IPS-15b (cell line): ENCODE measurements at regions not wholly inside any gene's neighbourhood (a gene's known extent, or its start where the extent isn't known, plus 50 kb on each side); places are given as distances from the start of the nearest gene placed in this dataset.

ENCODE experiments used
- H3K27me3 ChIP-seq: one replicate; pipeline ENCODE4 v1.6.1; 2013; ENCODE audit warnings: low read length; ENCODE audit not compliant: control insufficient read depth, insufficient read depth
- H3K36me3 ChIP-seq: one replicate; pipeline ENCODE4 v1.6.1; 2013; ENCODE audit warnings: low read length; ENCODE audit not compliant: control insufficient read depth, insufficient read depth
- H3K4me1 ChIP-seq: one replicate; pipeline ENCODE4 v1.6.1; 2013; ENCODE audit warnings: mild to moderate bottlenecking, low read length; ENCODE audit not compliant: control insufficient read depth, insufficient read depth
- H3K4me3 ChIP-seq: one replicate; pipeline ENCODE4 v1.5.1; 2013; ENCODE audit warnings: low read depth, low read length
- H3K9ac ChIP-seq: one replicate; pipeline ENCODE4 v1.6.1; 2013; ENCODE audit warnings: low read depth, mild to moderate bottlenecking, low read length
- H3K9me3 ChIP-seq: one replicate; pipeline ENCODE4 v1.6.1; 2013; ENCODE audit warnings: mild to moderate bottlenecking, low read length; ENCODE audit not compliant: control insufficient read depth, insufficient read depth

- Histone ChIP-seq H3K9ac (no peak overlapping the region), H3K4me1 (no peaks in the 10 kb centered on the region), H3K9me3 (no peaks in the 10 kb centered on the region), H3K36me3 (no peaks in the 10 kb centered on the region), H3K27me3 (no peaks in the 10 kb centered on the region), H3K4me3 (no peak overlapping the region)
Measured at GRCh38 chr2:4527416-4527815, 824.0 kb downstream of the DCDC2C start.

DNA sequence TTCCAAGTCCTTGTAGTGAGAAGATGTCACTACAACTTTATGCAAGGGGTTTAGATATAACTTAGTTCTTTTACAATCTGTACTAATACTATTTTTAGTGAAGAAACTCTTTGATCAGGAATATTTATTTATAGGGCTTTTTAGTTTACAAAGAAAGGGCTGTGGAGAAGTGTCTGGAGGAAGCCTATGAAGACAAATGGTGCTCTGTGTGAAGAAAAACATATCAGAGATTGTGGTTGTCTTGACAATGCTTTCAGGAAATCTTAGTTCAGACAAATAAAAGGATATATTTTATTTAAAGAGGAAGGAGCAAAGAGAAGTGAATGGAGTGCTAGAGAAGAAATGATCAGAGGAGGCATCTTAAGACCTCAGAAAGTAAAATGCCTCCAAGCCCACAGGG, 824.9 kb downstream of the DCDC2C start:
- Histone ChIP-seq H3K4me1 (no peaks in the 10 kb centered on the region), H3K9me3 (no peaks in the 10 kb centered on the region), H3K36me3 (no peaks in the 10 kb centered on the region), H3K4me3 (no peak overlapping the region), H3K9ac (no peak overlapping the region), H3K27me3 (no peaks in the 10 kb centered on the region)

DNA sequence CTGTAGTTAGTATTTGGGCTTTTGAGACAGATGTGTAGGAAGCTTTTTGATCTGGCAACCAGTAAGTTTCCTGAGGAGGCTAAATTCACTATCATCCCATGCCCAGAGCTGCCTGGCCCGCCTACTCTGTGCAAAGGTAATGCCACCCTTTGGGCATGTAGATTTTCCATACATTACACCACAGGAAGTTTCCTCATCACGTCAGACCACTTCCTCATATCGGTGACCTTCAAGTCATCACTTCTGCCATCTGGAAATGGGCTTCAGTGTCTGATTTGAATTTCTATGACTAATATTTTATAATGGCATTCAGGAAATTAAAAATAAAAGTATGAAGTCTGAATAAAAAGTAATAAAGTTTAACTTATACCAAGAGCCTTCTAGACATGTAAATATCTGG, 825.4 kb downstream of the DCDC2C start:
- H3K4me1 ChIP-seq = no peaks in the 10 kb centered on the region
- no peaks in the 10 kb centered on the region for H3K9me3 ChIP-seq
- H3K36me3 ChIP-seq = no peaks in the 10 kb centered on the region
- no peaks in the 10 kb centered on the region for H3K27me3 ChIP-seq
- no peak overlapping the region for H3K4me3 ChIP-seq
- H3K9ac ChIP-seq = no peak overlapping the region

DNA sequence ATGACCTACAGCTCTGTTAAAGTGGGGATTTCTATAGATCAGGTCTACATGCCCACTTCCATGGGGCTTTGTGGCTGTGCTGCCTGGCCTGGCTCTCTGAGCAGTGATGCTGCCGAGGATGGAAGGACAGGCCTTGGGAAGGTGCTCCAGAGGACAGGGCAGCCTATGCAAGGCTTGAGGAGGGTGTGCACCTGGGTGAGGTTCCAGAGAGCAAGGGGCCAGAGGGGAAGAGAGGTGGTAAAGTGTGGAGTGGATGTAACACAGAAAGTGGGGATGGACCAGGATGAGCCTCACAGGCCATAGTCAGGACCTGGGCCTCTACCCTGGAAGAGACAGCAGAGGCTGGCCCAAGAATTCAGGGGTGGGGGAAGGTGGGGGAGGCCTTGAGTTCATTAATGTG, 826.4 kb downstream of the DCDC2C start:
- Histone ChIP-seq H3K4me1 (no peaks in the 10 kb centered on the region), H3K27me3 (no peaks in the 10 kb centered on the region), H3K9me3 (no peaks in the 10 kb centered on the region), H3K36me3 (no peaks in the 10 kb centered on the region), H3K4me3 (no peak overlapping the region), H3K9ac (no peak overlapping the region)

GRCh38 chr2:4530231-4530630, 826.9 kb downstream of the DCDC2C start:
- H3K36me3 ChIP-seq = no peaks in the 10 kb centered on the region

GRCh38 chr2:4533806-4534205, 830.4 kb downstream of the DCDC2C start:
- Histone ChIP-seq H3K9ac (no peak overlapping the region), H3K4me1 (peaks cover 4% of the 10 kb centered on the region), H3K4me3 (no peak overlapping the region), H3K36me3 (no peaks in the 10 kb centered on the region), H3K9me3 (no peaks in the 10 kb centered on the region), H3K27me3 (no peaks in the 10 kb centered on the region)

More at GRCh38 chr2:4530231-4530630, 826.9 kb downstream of the DCDC2C start:
- H3K27me3 ChIP-seq = no peaks in the 10 kb centered on the region
- H3K9ac ChIP-seq = no peak overlapping the region
- H3K4me3 ChIP-seq = no peak overlapping the region
- no peaks in the 10 kb centered on the region for H3K4me1 ChIP-seq
- H3K9me3 ChIP-seq = no peaks in the 10 kb centered on the region

GRCh38 chr2:4539121-4539520, 835.7 kb downstream of the DCDC2C start:
- no peak overlapping the region for H3K9ac ChIP-seq
- H3K9me3 ChIP-seq = no peaks in the 10 kb centered on the region
- H3K4me1 ChIP-seq = peaks cover 4% of the 10 kb centered on the region
- no peaks in the 10 kb centered on the region for H3K36me3 ChIP-seq
- no peak overlapping the region for H3K4me3 ChIP-seq
- no peaks in the 10 kb centered on the region for H3K27me3 ChIP-seq

- Histone ChIP-seq H3K4me3 (no peak overlapping the region), H3K36me3 (no peaks in the 10 kb centered on the region), H3K27me3 (no peaks in the 10 kb centered on the region), H3K9ac (no peak overlapping the region), H3K9me3 (no peaks in the 10 kb centered on the region), H3K4me1 (no peaks in the 10 kb centered on the region)
Measured at GRCh38 chr2:4549666-4550210, 846.4 kb downstream of the DCDC2C start.

DNA sequence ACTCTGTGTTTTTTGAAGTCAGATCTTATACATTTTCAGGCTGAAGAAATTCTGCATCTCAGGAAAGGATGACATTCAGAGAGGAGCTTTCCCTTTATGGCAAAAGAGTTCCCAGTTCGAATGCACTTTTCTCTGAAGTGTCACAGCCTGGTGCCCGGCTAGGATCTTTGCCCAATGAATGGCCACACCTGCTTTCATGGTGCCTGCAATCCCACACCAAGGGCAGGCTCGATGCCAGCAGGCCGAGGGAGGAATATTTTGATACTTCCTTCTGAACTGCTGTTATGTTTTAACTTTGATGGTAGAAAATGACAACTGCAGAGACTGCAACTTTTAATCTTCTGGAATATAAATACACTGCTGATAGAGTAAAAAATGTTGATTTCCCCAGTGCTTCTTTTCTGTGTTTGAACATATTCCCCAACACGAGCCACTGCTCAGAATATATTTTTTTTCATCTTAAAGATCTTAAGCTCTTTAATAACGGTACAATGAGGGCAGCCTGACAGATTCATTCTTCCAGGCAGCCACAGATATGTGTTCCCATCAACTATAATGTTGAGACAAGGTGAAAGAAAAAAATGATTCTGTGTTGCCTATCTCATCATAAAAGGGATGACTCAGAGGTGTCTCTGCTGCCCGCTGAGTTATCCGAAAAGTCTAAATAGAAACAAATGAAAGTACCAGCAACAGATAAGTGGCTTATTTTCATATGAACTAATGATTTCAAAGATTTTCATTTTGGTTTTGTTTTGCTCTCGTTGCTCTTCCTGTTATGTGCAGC, 848.5 kb downstream of the DCDC2C start:
- H3K36me3 ChIP-seq = no peaks in the 10 kb centered on the region
- no peaks in the 10 kb centered on the region for H3K4me1 ChIP-seq
- no peaks in the 10 kb centered on the region for H3K9me3 ChIP-seq
- no peaks in the 10 kb centered on the region for H3K27me3 ChIP-seq
- H3K4me3 ChIP-seq = no peak overlapping the region
- H3K9ac ChIP-seq = no peak overlapping the region

GRCh38 chr2:4553241-4553640, 849.9 kb downstream of the DCDC2C start:
- Histone ChIP-seq H3K36me3 (no peaks in the 10 kb centered on the region), H3K27me3 (no peaks in the 10 kb centered on the region), H3K4me1 (no peaks in the 10 kb centered on the region), H3K9ac (no peak overlapping the region), H3K9me3 (no peaks in the 10 kb centered on the region), H3K4me3 (no peak overlapping the region)

DNA sequence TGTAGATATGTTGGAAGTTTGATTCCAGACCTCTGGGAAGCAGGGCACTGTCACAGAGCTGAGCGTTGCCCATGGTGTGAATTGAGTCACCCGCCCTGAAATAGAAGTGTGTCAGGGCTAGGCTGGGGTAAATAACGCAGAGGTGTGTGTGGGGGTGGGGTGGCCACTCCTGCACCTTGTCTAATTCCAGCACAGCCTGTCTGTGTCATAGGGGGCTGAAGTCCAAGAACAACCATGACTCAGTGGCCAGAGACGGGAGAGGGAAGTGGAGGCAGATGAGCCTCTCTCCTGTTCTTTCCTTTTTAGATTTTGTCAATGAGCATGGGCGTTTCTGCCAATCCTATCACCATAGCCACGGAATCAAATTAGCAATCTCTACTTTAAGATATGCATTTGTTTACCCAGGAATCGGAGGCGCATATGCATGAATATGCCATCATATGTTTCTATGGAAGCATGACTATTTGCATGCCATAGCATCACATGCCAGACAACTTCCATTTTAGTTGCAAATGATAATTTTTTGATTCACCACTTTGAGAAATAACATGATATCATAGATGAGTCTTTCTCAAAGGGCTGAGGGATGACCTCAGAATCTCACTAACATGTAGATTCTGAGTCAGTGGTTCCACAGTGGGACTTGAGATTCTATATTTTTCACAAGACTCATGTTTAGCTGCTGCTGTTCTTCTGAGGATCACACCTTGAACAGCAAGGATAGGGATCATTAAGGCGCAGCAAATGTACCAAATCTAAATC, 852.9 kb downstream of the DCDC2C start:
- Histone ChIP-seq H3K4me3 (no peak overlapping the region), H3K9me3 (no peaks in the 10 kb centered on the region), H3K4me1 (no peaks in the 10 kb centered on the region), H3K36me3 (no peaks in the 10 kb centered on the region), H3K27me3 (no peaks in the 10 kb centered on the region), H3K9ac (no peak overlapping the region)

- Histone ChIP-seq H3K4me3 (no peak overlapping the region), H3K27me3 (no peaks in the 10 kb centered on the region), H3K36me3 (no peaks in the 10 kb centered on the region), H3K9me3 (no peaks in the 10 kb centered on the region), H3K9ac (no peak overlapping the region), H3K4me1 (no peaks in the 10 kb centered on the region)
Measured at GRCh38 chr2:4561196-4561595, 857.8 kb downstream of the DCDC2C start.
